Prostate gland (tissue), 2 donors: ENCODE measurements at regions not wholly inside any gene's neighbourhood (a gene's known extent, or its start where the extent isn't known, plus 50 kb on each side); places are given as distances from the start of the nearest gene placed in this dataset.

Experiments
- POLR2A ChIP-seq: fragments of 450-650 bp; IDR thresholded peaks from one replicate; pipeline ENCODE4 v1.6.1; 2016; ENCODE audit warnings: antibody characterized with exemption, mild to moderate bottlenecking
- POLR2AphosphoS5 ChIP-seq: sonication (generic); formaldehyde crosslinking; IDR thresholded peaks from one replicate; pipeline ENCODE4 v1.6.1; 2017; ENCODE audit warnings: antibody characterized with exemption
- TF ChIP-seq, protein P1 (sequence below), 4 experiments: fragments of 200-600 bp in 2 of 4; fragments of 450-650 bp in 2 of 4; sonication (generic) in 2 of 4; IDR thresholded peaks; 1 replicate in 3 of 4; 2 replicates in 1 of 4; pipeline ENCODE4 v1.5.1; 2016 to 2019; ENCODE audit warnings: antibody characterized with exemption in 4 of 4, mild to moderate bottlenecking in 2 of 4, moderate library complexity in 2 of 4

- TF ChIP-seq, protein P1, sequence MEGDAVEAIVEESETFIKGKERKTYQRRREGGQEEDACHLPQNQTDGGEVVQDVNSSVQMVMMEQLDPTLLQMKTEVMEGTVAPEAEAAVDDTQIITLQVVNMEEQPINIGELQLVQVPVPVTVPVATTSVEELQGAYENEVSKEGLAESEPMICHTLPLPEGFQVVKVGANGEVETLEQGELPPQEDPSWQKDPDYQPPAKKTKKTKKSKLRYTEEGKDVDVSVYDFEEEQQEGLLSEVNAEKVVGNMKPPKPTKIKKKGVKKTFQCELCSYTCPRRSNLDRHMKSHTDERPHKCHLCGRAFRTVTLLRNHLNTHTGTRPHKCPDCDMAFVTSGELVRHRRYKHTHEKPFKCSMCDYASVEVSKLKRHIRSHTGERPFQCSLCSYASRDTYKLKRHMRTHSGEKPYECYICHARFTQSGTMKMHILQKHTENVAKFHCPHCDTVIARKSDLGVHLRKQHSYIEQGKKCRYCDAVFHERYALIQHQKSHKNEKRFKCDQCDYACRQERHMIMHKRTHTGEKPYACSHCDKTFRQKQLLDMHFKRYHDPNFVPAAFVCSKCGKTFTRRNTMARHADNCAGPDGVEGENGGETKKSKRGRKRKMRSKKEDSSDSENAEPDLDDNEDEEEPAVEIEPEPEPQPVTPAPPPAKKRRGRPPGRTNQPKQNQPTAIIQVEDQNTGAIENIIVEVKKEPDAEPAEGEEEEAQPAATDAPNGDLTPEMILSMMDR (IDR thresholded peaks at IDR 0.05), result no peak
- TF ChIP-seq POLR2A (no peak), POLR2AphosphoS5 (no peak)
These were observed 1596.3 kb downstream of the MAT2B start for GRCh38 chr5:165101709-165102108.
